WTC11 (cell line): ENCODE measurements at regions not wholly inside any gene's neighbourhood (a gene's known extent, or its start where the extent isn't known, plus 50 kb on each side); places are given as distances from the start of the nearest gene placed in this dataset.

Source experiments
- ATAC-seq: fragments of 200-7000 bp; cut with Tn5 transposase; 2 replicates; pipeline ENCODE4 v1.10.0; 2021; ENCODE audit warnings: mild to moderate bottlenecking, moderate library complexity
- CTCF ChIA-PET: fragments of 300-600 bp; sonication (Branson Sonifier 250); formaldehyde crosslinking; loops from one replicate; lab custom pipeline; 2021; ENCODE audit warnings: antibody characterized with exemption; lab: Charles Lee
- POLR2A ChIA-PET: fragments of 350-600 bp; sonication (Branson Sonifier 250); formaldehyde crosslinking; loops from one replicate; lab custom pipeline; 2021; ENCODE audit warnings: antibody characterized with exemption; lab: Charles Lee
- DNase-seq: peaks from one replicate; pipeline ENCODE4 v3.0.0; 2021; ENCODE audit warnings: low spot score
- H3K27ac Mint-ChIP-seq: 2 replicates; pipeline ENCODE4 v1.8.0; 2021; ENCODE audit warnings: mixed read lengths
- H3K27me3 Mint-ChIP-seq: 2 replicates; pipeline ENCODE4 v1.8.0; 2021; ENCODE audit warnings: low read depth, mild to moderate bottlenecking, moderate library complexity, mixed read lengths
- H3K36me3 Mint-ChIP-seq: 2 replicates; pipeline ENCODE4 v1.8.0; 2021; ENCODE audit warnings: mixed read lengths
- H3K4me1 Mint-ChIP-seq: 2 replicates; pipeline ENCODE4 v1.8.0; 2022; ENCODE audit warnings: mixed read lengths
- H3K4me3 Mint-ChIP-seq: 2 replicates; pipeline ENCODE4 v1.8.0; 2021; ENCODE audit warnings: mild to moderate bottlenecking, moderate library complexity, mixed read lengths
- H3K9me3 Mint-ChIP-seq: 2 replicates; pipeline ENCODE4 v1.8.0; 2021; ENCODE audit warnings: mixed read lengths
- ARID4B ChIP-seq: sonication (generic); formaldehyde crosslinking; IDR thresholded peaks from 2 replicates; pipeline ENCODE4 v1.8.0; 2023; ENCODE audit warnings: missing genetic modification reagents, mild to moderate bottlenecking, borderline replicate concordance
- CBFB ChIP-seq: sonication (generic); formaldehyde crosslinking; IDR thresholded peaks from 2 replicates; pipeline ENCODE4 v1.8.1; 2022; ENCODE audit warnings: mild to moderate bottlenecking, low read depth, missing genetic modification reagents
- EMX1 ChIP-seq: fragments of 250-450 bp; sonication (Bioruptor Pico); IDR thresholded peaks from 2 replicates; pipeline ENCODE4 v1.8.0; 2021; ENCODE audit warnings: mild to moderate bottlenecking
- FOXK1 ChIP-seq: sonication (generic); formaldehyde crosslinking; IDR thresholded peaks from 2 replicates; pipeline ENCODE4 v1.8.0; 2022; ENCODE audit warnings: mild to moderate bottlenecking, moderate library complexity, missing genetic modification reagents
- FOXP1 ChIP-seq: sonication (generic); formaldehyde crosslinking; IDR thresholded peaks from 2 replicates; pipeline ENCODE4 v1.8.0; 2022; ENCODE audit warnings: missing genetic modification reagents, mild to moderate bottlenecking, moderate library complexity, borderline replicate concordance
- GABPB1 ChIP-seq: sonication (generic); formaldehyde crosslinking; IDR thresholded peaks from 2 replicates; pipeline ENCODE4 v1.8.1; 2023; ENCODE audit warnings: mild to moderate bottlenecking, missing genetic modification reagents
- GTF2I ChIP-seq: fragments of 250-450 bp; sonication (Bioruptor Pico); conservative IDR thresholded peaks from 2 replicates; pipeline ENCODE4 v1.4.0; 2021; ENCODE audit warnings: mild to moderate bottlenecking
- HMGA2 ChIP-seq: fragments of 250-450 bp; sonication (Bioruptor Pico); IDR thresholded peaks from 2 replicates; pipeline ENCODE4 v1.4.0; 2021; ENCODE audit warnings: mild to moderate bottlenecking, moderate library complexity
- IRF1 ChIP-seq: sonication (generic); formaldehyde crosslinking; IDR thresholded peaks from 2 replicates; pipeline ENCODE4 v1.8.0; 2023; ENCODE audit warnings: missing genetic modification reagents
- MYBL2 ChIP-seq: sonication (generic); formaldehyde crosslinking; IDR thresholded peaks from 2 replicates; pipeline ENCODE4 v1.8.1; 2023; ENCODE audit warnings: mild to moderate bottlenecking, moderate library complexity, missing genetic modification reagents
- SOX15 ChIP-seq: fragments of 250-450 bp; sonication (Bioruptor Pico); IDR thresholded peaks from 2 replicates; pipeline ENCODE4 v1.9.0; 2021; ENCODE audit warnings: mild to moderate bottlenecking
- STAT6 ChIP-seq: sonication (generic); formaldehyde crosslinking; conservative IDR thresholded peaks from 2 replicates; pipeline ENCODE4 v1.8.1; 2023; ENCODE audit warnings: mild to moderate bottlenecking, low read depth, missing genetic modification reagents, moderate library complexity
- TEAD4 ChIP-seq: sonication (generic); formaldehyde crosslinking; IDR thresholded peaks from 2 replicates; pipeline ENCODE4 v1.8.0; 2022; ENCODE audit warnings: mild to moderate bottlenecking, missing genetic modification reagents
- ZNF219 ChIP-seq: sonication (generic); formaldehyde crosslinking; IDR thresholded peaks from 2 replicates; pipeline ENCODE4 v1.8.0; 2023; ENCODE audit warnings: missing genetic modification reagents, mild to moderate bottlenecking, borderline replicate concordance
- ZNF416 ChIP-seq: fragments of 250-450 bp; sonication (Bioruptor Pico); IDR thresholded peaks from 2 replicates; pipeline ENCODE4 v1.9.0; 2021; ENCODE audit warnings: mild to moderate bottlenecking, inconsistent platforms
- TF ChIP-seq, protein P1 (sequence below): sonication (generic); formaldehyde crosslinking; IDR thresholded peaks from 2 replicates; pipeline ENCODE4 v1.8.1; 2022; ENCODE audit warnings: low read depth, missing genetic modification reagents, borderline replicate concordance
- TF ChIP-seq, protein P2 (sequence below): sonication (generic); formaldehyde crosslinking; IDR thresholded peaks from 2 replicates; pipeline ENCODE4 v1.8.0; 2022; ENCODE audit warnings: mild to moderate bottlenecking, missing genetic modification reagents
- TF ChIP-seq, protein P3 (sequence below): sonication (generic); formaldehyde crosslinking; IDR thresholded peaks from 2 replicates; pipeline ENCODE4 v1.8.1; 2023; ENCODE audit warnings: mild to moderate bottlenecking, moderate library complexity, missing genetic modification reagents
- TF ChIP-seq, protein P4 (sequence below): fragments of 250-450 bp; sonication (Bioruptor Pico); conservative IDR thresholded peaks from 2 replicates; pipeline ENCODE4 v1.9.0; 2021; ENCODE audit warnings: mild to moderate bottlenecking

DNA sequence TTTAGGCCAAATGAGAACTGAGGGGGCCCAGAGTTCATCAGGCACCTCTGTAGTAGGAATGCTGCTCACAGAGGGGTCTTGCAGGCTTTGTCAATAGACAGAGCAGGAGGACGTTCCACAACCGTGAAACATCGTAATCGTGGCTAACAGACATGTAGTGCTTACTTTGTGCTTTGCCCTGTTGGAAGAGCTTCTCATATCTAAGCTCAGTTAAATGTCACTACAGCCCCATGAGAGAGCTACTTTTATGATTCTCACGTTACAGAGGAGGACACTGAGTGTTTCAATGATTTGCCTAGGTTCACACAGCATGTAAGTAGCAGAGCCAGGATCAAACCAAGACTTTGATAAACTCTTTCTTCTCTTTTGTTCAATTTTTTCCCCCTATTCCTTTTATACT lies 136.6 kb downstream of the MYCN start:
- ChIA-PET CTCF (no interaction called here), POLR2A (no interaction called here)
- H3K4me3 Mint-ChIP-seq, result no peak overlapping the region
- no peak overlapping the region for H3K27ac Mint-ChIP-seq
- H3K4me1 Mint-ChIP-seq, result peaks cover 20% of the 10 kb centered on the region
- peaks cover 4% of the 10 kb centered on the region for H3K9me3 Mint-ChIP-seq
- peaks cover 3% of the 10 kb centered on the region for H3K36me3 Mint-ChIP-seq
- H3K27me3 Mint-ChIP-seq, result no peaks in the 10 kb centered on the region
- ATAC-seq (no peak), DNase-seq (no peak)
- TF ChIP-seq, protein P1, sequence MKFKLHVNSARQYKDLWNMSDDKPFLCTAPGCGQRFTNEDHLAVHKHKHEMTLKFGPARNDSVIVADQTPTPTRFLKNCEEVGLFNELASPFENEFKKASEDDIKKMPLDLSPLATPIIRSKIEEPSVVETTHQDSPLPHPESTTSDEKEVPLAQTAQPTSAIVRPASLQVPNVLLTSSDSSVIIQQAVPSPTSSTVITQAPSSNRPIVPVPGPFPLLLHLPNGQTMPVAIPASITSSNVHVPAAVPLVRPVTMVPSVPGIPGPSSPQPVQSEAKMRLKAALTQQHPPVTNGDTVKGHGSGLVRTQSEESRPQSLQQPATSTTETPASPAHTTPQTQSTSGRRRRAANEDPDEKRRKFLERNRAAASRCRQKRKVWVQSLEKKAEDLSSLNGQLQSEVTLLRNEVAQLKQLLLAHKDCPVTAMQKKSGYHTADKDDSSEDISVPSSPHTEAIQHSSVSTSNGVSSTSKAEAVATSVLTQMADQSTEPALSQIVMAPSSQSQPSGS (CRISPR knock-in tag), result no peak
- TF ChIP-seq, protein P2, sequence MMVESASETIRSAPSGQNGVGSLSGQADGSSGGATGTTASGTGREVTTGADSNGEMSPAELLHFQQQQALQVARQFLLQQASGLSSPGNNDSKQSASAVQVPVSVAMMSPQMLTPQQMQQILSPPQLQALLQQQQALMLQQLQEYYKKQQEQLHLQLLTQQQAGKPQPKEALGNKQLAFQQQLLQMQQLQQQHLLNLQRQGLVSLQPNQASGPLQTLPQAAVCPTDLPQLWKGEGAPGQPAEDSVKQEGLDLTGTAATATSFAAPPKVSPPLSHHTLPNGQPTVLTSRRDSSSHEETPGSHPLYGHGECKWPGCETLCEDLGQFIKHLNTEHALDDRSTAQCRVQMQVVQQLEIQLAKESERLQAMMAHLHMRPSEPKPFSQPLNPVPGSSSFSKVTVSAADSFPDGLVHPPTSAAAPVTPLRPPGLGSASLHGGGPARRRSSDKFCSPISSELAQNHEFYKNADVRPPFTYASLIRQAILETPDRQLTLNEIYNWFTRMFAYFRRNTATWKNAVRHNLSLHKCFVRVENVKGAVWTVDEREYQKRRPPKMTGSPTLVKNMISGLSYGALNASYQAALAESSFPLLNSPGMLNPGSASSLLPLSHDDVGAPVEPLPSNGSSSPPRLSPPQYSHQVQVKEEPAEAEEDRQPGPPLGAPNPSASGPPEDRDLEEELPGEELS (CRISPR knock-in tag), result no peak
- TF ChIP-seq HMGA2 (CRISPR knock-in tag), result no peak
- TF ChIP-seq, protein P3, sequence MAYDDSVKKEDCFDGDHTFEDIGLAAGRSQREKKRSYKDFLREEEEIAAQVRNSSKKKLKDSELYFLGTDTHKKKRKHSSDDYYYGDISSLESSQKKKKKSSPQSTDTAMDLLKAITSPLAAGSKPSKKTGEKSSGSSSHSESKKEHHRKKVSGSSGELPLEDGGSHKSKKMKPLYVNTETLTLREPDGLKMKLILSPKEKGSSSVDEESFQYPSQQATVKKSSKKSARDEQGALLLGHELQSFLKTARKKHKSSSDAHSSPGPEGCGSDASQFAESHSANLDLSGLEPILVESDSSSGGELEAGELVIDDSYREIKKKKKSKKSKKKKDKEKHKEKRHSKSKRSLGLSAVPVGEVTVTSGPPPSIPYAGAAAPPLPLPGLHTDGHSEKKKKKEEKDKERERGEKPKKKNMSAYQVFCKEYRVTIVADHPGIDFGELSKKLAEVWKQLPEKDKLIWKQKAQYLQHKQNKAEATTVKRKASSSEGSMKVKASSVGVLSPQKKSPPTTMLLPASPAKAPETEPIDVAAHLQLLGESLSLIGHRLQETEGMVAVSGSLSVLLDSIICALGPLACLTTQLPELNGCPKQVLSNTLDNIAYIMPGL (CRISPR knock-in tag), result no peak
- TF ChIP-seq ARID4B (CRISPR knock-in tag), result no peak
- TF ChIP-seq, protein P4, sequence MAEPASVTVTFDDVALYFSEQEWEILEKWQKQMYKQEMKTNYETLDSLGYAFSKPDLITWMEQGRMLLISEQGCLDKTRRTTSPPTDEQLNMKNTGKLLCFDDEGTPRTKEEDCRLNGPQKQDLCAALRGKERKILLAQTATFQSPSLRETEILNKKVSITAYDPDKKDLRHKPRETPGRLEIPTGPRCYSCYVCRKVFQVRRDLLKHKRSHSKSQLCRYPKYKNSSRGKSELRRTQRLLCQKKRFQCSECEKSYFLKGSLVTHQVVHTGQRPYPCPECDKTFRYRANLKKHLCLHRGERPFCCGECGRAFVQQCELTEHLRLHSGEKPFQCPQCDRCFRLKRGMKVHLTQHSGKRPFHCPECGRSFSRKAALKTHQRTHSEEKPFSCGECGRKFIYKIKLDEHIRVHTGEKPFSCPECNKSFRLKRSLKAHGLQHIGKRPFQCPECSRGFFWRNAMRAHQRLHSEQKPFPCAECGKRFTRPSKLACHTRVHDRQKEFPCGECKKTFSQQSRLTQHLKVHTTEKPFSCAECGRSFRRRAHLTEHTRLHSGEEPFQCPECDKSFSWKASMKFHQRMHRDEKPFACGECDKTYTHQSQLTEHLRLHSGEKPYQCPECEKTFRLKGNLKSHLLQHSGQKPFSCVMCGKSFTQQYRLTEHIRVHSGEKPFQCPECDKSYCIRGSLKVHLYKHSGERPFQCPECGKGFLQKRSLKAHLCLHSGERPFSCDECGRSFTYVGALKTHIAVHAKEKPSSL (CRISPR knock-in tag), result no peak
- no peak for TF ChIP-seq ZNF219
- TF ChIP-seq ZNF416 (CRISPR knock-in tag), result no peak
- no peak for TF ChIP-seq CBFB (CRISPR knock-in tag)
- no peak for TF ChIP-seq STAT6 (CRISPR knock-in tag)
- no peak for TF ChIP-seq FOXP1
- TF ChIP-seq FOXK1 (CRISPR knock-in tag), result no peak
- TF ChIP-seq MYBL2, result no peak
- TF ChIP-seq IRF1, result no peak
- no peak for TF ChIP-seq EMX1
- no peak for TF ChIP-seq GTF2I
- TF ChIP-seq SOX15, result no peak
- TF ChIP-seq GABPB1 (CRISPR knock-in tag), result no peak
- TF ChIP-seq TEAD4 (CRISPR knock-in tag), result no peak
